ENCODE measurements at regions not wholly inside any gene's neighbourhood (a gene's known extent, or its start where the extent isn't known, plus 50 kb on each side); places are given as distances from the start of the nearest gene placed in this dataset.

- TF ChIP-seq KLF10 (tag by site-specific recombination; IDR thresholded peaks at IDR 0.05): no peak
Observed at GRCh38 chr13:67353941-67354340, 123.8 kb upstream of the PCDH9 start (continued).

- CTCF ChIA-PET: no interaction called here
- no peak for TF ChIP-seq ZNF37A (tag by site-specific recombination; IDR thresholded peaks at IDR 0.05)
- no peak for TF ChIP-seq ZNF174 (tag by site-specific recombination; IDR thresholded peaks at IDR 0.05)
- TF ChIP-seq KLF16 (tag by site-specific recombination; IDR thresholded peaks at IDR 0.05): no peak
- TF ChIP-seq ZNF112 (tag by site-specific recombination; IDR thresholded peaks at IDR 0.05): no peak
- TF ChIP-seq ZNF692 (tag by site-specific recombination; IDR thresholded peaks at IDR 0.05): no peak
- TF ChIP-seq BCL11B (tag by site-specific recombination; IDR thresholded peaks at IDR 0.05; ENCODE audit: low read depth): no peak
- TF ChIP-seq ZBTB17 (tag by site-specific recombination; IDR thresholded peaks at IDR 0.05): no peak
- TF ChIP-seq ZBTB7A (tag by site-specific recombination; IDR thresholded peaks at IDR 0.05; ENCODE audit: low read depth): no peak
- TF ChIP-seq ZXDB (tag by site-specific recombination; IDR thresholded peaks at IDR 0.05): no peak
- TF ChIP-seq ZBTB44 (tag by site-specific recombination; IDR thresholded peaks at IDR 0.05): no peak
- no peak for TF ChIP-seq ZNF366 (tag by site-specific recombination; conservative IDR thresholded peaks at IDR 0.05)
- TF ChIP-seq ZNF600 (tag by site-specific recombination; IDR thresholded peaks at IDR 0.05): no peak
- TF ChIP-seq ZNF175 (tag by site-specific recombination; IDR thresholded peaks at IDR 0.05): no peak
- TF ChIP-seq ZNF596 (tag by site-specific recombination; IDR thresholded peaks at IDR 0.05): no peak
- TF ChIP-seq ZSCAN30 (tag by site-specific recombination; IDR thresholded peaks at IDR 0.05): no peak
- POLR2A ChIA-PET: no interaction called here
Observed at GRCh38 chr13:67353031-67353430, 122.9 kb upstream of the PCDH9 start.

GRCh38 chr13:67351909-67352308, 121.8 kb upstream of the PCDH9 start:
- no peaks in the 10 kb centered on the region for H3K9me3 ChIP-seq (ENCODE audit: control insufficient read depth, insufficient read depth, low read depth, low read length)
- CTCF ChIA-PET: no interaction called here
- no peaks in the 10 kb centered on the region for H3K36me3 ChIP-seq (ENCODE audit: control insufficient read depth in 2 of 2, insufficient read depth in 1 of 2, low read length in 2 of 2)
- no peak overlapping the region for H3K27ac ChIP-seq (ENCODE audit: extremely low read depth, low read depth, low read length)
- H3K4me1 ChIP-seq (ENCODE audit: control insufficient read depth, insufficient read depth, low read length): no peaks in the 10 kb centered on the region
- POLR2A ChIA-PET: no interaction called here
- no peak for TF ChIP-seq ZNF146 (tag by site-specific recombination; IDR thresholded peaks at IDR 0.05)
- no peak overlapping the region for H3K4me3 ChIP-seq (ENCODE audit: low read depth, low read length)

More at GRCh38 chr13:67353031-67353430, 122.9 kb upstream of the PCDH9 start:
- Histone ChIP-seq H3K4me1 (ENCODE audit: control insufficient read depth, insufficient read depth, low read length) (no peaks in the 10 kb centered on the region), H3K4me3 (ENCODE audit: low read depth, low read length) (no peak overlapping the region), H3K27ac (ENCODE audit: extremely low read depth, low read depth, low read length) (no peak overlapping the region), H3K36me3 (ENCODE audit: control insufficient read depth in 2 of 2, insufficient read depth in 1 of 2, low read length in 2 of 2) (no peaks in the 10 kb centered on the region), H3K9me3 (ENCODE audit: control insufficient read depth, insufficient read depth, low read depth, low read length) (no peaks in the 10 kb centered on the region)

- no peak for TF ChIP-seq ZNF571 (tag by site-specific recombination; IDR thresholded peaks at IDR 0.05)
- Histone ChIP-seq H3K9me3 (ENCODE audit: control insufficient read depth, insufficient read depth, low read depth, low read length) (no peaks in the 10 kb centered on the region), H3K27ac (ENCODE audit: extremely low read depth, low read depth, low read length) (no peak overlapping the region), H3K4me3 (ENCODE audit: low read depth, low read length) (no peak overlapping the region), H3K4me1 (ENCODE audit: control insufficient read depth, insufficient read depth, low read length) (no peaks in the 10 kb centered on the region), H3K36me3 (ENCODE audit: control insufficient read depth in 2 of 2, insufficient read depth in 1 of 2, low read length in 2 of 2) (no peaks in the 10 kb centered on the region)
- ChIA-PET CTCF (interaction anchor here (0.7 kb wide), 1 partner anchor 23 kb away, joined by 3 read pairs; no protein-coding TSS in a partner anchor), POLR2A (no interaction called here)
Observed at GRCh38 chr13:67351114-67351513, 121.0 kb upstream of the PCDH9 start.
